Mesothelial cell of epicardium (in vitro differentiated cells): ENCODE measurements at regions not wholly inside any gene's neighbourhood (a gene's known extent, or its start where the extent isn't known, plus 50 kb on each side); places are given as distances from the start of the nearest gene placed in this dataset.

Experiments used
- DNase-seq, 2 experiments: peaks; one replicate each; pipeline ENCODE4 v3.0.0; 2021; ENCODE audit warnings: low spot score in 2 of 2; ENCODE audit not compliant: unreplicated experiment in 2 of 2
- H3K27ac Mint-ChIP-seq: 2 replicates; pipeline ENCODE4 v1.8.0; 2021; ENCODE audit warnings: mixed read lengths
- H3K27me3 Mint-ChIP-seq: 2 replicates; pipeline ENCODE4 v1.8.0; 2021; ENCODE audit warnings: low read depth, mixed read lengths
- H3K36me3 Mint-ChIP-seq: 2 replicates; pipeline ENCODE4 v1.8.0; 2021; ENCODE audit warnings: mixed read lengths
- H3K4me1 Mint-ChIP-seq: 2 replicates; pipeline ENCODE4 v1.8.0; 2021; ENCODE audit warnings: mixed read lengths
- H3K4me3 Mint-ChIP-seq: 2 replicates; pipeline ENCODE4 v1.8.0; 2021; ENCODE audit warnings: mild to moderate bottlenecking, moderate library complexity, mixed read lengths
- H3K9me3 Mint-ChIP-seq: 2 replicates; pipeline ENCODE4 v1.8.0; 2021; ENCODE audit warnings: mixed read lengths
- TF ChIP-seq, protein P1 (sequence below): fragments of 200-600 bp; sonication (generic); IDR thresholded peaks from one replicate; pipeline ENCODE4 v1.5.0; 2021; ENCODE audit warnings: antibody characterized with exemption; ENCODE audit not compliant: unreplicated experiment

- TF ChIP-seq, protein P1, sequence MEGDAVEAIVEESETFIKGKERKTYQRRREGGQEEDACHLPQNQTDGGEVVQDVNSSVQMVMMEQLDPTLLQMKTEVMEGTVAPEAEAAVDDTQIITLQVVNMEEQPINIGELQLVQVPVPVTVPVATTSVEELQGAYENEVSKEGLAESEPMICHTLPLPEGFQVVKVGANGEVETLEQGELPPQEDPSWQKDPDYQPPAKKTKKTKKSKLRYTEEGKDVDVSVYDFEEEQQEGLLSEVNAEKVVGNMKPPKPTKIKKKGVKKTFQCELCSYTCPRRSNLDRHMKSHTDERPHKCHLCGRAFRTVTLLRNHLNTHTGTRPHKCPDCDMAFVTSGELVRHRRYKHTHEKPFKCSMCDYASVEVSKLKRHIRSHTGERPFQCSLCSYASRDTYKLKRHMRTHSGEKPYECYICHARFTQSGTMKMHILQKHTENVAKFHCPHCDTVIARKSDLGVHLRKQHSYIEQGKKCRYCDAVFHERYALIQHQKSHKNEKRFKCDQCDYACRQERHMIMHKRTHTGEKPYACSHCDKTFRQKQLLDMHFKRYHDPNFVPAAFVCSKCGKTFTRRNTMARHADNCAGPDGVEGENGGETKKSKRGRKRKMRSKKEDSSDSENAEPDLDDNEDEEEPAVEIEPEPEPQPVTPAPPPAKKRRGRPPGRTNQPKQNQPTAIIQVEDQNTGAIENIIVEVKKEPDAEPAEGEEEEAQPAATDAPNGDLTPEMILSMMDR = no peak
- H3K27ac Mint-ChIP-seq = no peak overlapping the region
- DNase-seq = no peak
- no peaks in the 10 kb centered on the region for H3K36me3 Mint-ChIP-seq
- no peaks in the 10 kb centered on the region for H3K9me3 Mint-ChIP-seq
- H3K4me1 Mint-ChIP-seq = peaks cover 39% of the 10 kb centered on the region
- H3K27me3 Mint-ChIP-seq = peaks cover 8% of the 10 kb centered on the region
- no peak overlapping the region for H3K4me3 Mint-ChIP-seq
Observed at GRCh38 chr17:72574675-72575510, 454.1 kb downstream of the SOX9 start.

DNA sequence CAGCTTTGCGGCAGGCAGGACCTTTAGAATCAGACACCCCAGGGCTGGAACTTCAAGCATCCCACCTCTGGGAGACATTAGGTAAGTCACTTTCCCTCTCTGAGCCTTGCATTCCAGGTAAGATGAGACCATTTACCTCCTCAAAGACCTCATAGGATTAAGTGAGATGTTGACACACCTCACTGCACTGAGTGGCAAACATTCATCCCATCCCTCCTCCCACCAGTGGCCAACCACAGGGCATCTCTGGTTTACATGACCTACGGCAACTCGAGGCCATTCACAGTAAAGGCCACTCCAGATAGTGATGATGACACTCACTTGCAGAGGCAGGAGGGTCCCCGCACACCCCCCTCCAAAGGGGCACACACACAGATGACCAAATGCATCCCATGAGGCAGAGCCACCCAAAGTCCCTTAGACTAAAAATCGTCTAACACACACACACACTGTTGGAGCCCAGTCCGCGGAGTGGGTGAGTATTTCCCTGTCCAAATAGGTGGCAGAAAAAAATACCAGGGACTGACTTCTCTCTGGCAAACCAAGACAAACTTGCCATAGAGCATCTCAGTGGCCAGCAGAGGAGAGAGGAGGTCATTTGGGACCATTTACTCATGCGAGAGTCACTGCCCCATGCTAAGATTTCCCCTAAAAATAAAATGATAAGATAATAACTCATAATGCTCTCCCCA is 454.9 kb downstream of the SOX9 start:
- no peaks in the 10 kb centered on the region for H3K36me3 Mint-ChIP-seq
- H3K4me3 Mint-ChIP-seq = no peak overlapping the region
- TF ChIP-seq, protein P1 = no peak
- H3K27me3 Mint-ChIP-seq = peaks cover 11% of the 10 kb centered on the region
- H3K27ac Mint-ChIP-seq = no peak overlapping the region
- peaks cover 39% of the 10 kb centered on the region for H3K4me1 Mint-ChIP-seq
- no peak for DNase-seq
- no peaks in the 10 kb centered on the region for H3K9me3 Mint-ChIP-seq

DNA sequence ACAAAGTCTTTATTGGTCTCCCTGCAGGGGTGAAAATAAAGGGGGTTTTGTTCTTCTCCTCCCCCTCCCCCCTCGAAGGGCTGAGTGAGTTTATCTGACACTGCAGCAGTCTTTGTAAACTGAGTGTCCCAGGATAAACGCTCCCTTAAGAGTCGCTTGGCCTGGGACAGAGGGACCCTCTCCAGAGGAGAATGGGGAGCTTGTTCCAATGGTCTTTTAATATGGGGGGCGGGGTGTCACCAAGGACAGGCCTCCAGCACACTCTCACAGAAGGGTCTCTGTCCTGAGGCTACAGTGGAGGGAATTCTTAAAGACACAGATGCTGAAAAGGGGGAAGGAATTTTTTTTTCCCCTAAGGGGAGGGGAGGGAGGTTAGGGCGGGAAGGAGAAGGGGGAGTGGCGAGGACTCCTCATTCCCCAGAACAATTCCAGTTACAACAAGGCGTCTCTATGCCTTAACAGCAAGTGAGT is 455.5 kb downstream of the SOX9 start:
- TF ChIP-seq, protein P1 = no peak
- peaks cover 14% of the 10 kb centered on the region for H3K27me3 Mint-ChIP-seq
- H3K36me3 Mint-ChIP-seq = no peaks in the 10 kb centered on the region
- no peak overlapping the region for H3K4me3 Mint-ChIP-seq
- H3K27ac Mint-ChIP-seq = peak overlapping the region; percentile 4
- peaks cover 39% of the 10 kb centered on the region for H3K4me1 Mint-ChIP-seq
- no peaks in the 10 kb centered on the region for H3K9me3 Mint-ChIP-seq
- DNase-seq = no peak

GRCh38 chr17:72578817-72579470 is 458.1 kb downstream of the SOX9 start:
- TF ChIP-seq, protein P1 = no peak
- H3K4me1 Mint-ChIP-seq = peaks cover 23% of the 10 kb centered on the region
- no peak overlapping the region for H3K4me3 Mint-ChIP-seq
- H3K36me3 Mint-ChIP-seq = no peaks in the 10 kb centered on the region
- no peaks in the 10 kb centered on the region for H3K9me3 Mint-ChIP-seq
- no peak for DNase-seq
- peaks cover 14% of the 10 kb centered on the region for H3K27me3 Mint-ChIP-seq
- no peak overlapping the region for H3K27ac Mint-ChIP-seq

GRCh38 chr17:72579990-72580320 is 459.1 kb downstream of the SOX9 start:
- Mint-ChIP-seq H3K27me3 (peaks cover 10% of the 10 kb centered on the region), H3K36me3 (no peaks in the 10 kb centered on the region), H3K4me1 (peaks cover 23% of the 10 kb centered on the region), H3K9me3 (no peaks in the 10 kb centered on the region), H3K4me3 (no peak overlapping the region), H3K27ac (no peak overlapping the region)
- no peak for DNase-seq
- TF ChIP-seq, protein P1 = no peak
